Endothelial cell of umbilical vein (primary cell): ENCODE measurements at regions not wholly inside any gene's neighbourhood (a gene's known extent, or its start where the extent isn't known, plus 50 kb on each side); places are given as distances from the start of the nearest gene placed in this dataset.

Experiments used
- EZH2 ChIP-seq: IDR thresholded peaks from 2 replicates; pipeline ENCODE4 v1.6.1; 2012; ENCODE audit warnings: borderline replicate concordance, low read depth, mild to moderate bottlenecking, moderate library complexity, low read length, inconsistent platforms; ENCODE audit not compliant: severe bottlenecking
- GATA2 ChIP-seq: IDR thresholded peaks from 2 replicates; pipeline ENCODE4 v1.7.0; 2011; ENCODE audit warnings: low read depth, mild to moderate bottlenecking, moderate library complexity, mixed read lengths, low read length; ENCODE audit not compliant: insufficient read length, insufficient read depth
- MYC ChIP-seq: IDR thresholded peaks from one replicate; pipeline ENCODE4 v1.6.1; 2011; ENCODE audit warnings: mild to moderate bottlenecking, low read depth, low read length
- POLR2A ChIP-seq: IDR thresholded peaks from 2 replicates; pipeline ENCODE4 v1.6.1; 2012; ENCODE audit warnings: low read depth, mild to moderate bottlenecking, control low read depth, low read length
- POLR2AphosphoS5 ChIP-seq: IDR thresholded peaks from 2 replicates; pipeline ENCODE4 v1.6.1; 2012; ENCODE audit warnings: low read depth, mild to moderate bottlenecking, control low read depth, low read length, moderate library complexity; ENCODE audit not compliant: insufficient read depth
- TF ChIP-seq, protein P1 (sequence below), 2 donors: IDR thresholded peaks; 1 replicate in 1 of 2; 2 replicates in 1 of 2; pipeline ENCODE4 v1.5.1; 2011; ENCODE audit warnings: low read length in 2 of 2, mild to moderate bottlenecking in 2 of 2, moderate library complexity in 2 of 2, control low read depth in 1 of 2, inconsistent platforms in 1 of 2, low read depth in 1 of 2; ENCODE audit not compliant: insufficient read depth in 1 of 2; ENCODE audit errors: extremely low read depth in 1 of 2
- TF ChIP-seq, protein P2 (sequence below): IDR thresholded peaks from 2 replicates; pipeline ENCODE4 v1.6.1; 2011; ENCODE audit not compliant: insufficient read depth, insufficient read length

DNA sequence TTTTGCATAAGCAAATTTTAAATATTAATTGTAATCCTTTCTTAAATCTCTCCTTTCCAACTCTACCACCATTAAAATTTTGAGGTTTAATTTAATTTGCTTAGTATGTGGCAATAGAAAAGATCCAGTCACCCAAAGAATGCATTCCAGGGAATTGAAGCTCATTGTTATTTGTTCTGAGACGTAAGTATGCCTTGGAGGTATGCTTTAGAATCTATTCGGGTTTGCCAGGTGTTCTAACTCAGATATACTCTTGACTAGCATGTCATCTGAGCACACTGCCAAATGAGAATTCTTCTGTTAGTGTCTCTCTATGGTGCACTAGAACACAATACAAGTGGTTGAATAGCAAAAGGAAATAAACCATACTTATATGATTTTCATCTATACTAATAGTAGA lies 813.6 kb upstream of the ADGRL2 start:
- TF ChIP-seq, protein P1, sequence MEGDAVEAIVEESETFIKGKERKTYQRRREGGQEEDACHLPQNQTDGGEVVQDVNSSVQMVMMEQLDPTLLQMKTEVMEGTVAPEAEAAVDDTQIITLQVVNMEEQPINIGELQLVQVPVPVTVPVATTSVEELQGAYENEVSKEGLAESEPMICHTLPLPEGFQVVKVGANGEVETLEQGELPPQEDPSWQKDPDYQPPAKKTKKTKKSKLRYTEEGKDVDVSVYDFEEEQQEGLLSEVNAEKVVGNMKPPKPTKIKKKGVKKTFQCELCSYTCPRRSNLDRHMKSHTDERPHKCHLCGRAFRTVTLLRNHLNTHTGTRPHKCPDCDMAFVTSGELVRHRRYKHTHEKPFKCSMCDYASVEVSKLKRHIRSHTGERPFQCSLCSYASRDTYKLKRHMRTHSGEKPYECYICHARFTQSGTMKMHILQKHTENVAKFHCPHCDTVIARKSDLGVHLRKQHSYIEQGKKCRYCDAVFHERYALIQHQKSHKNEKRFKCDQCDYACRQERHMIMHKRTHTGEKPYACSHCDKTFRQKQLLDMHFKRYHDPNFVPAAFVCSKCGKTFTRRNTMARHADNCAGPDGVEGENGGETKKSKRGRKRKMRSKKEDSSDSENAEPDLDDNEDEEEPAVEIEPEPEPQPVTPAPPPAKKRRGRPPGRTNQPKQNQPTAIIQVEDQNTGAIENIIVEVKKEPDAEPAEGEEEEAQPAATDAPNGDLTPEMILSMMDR (IDR thresholded peaks at IDR 0.05; ENCODE audit: extremely low read depth in 1 of 2, insufficient read depth in 1 of 2, low read depth in 1 of 2, low read length in 2 of 2), result no peak
- TF ChIP-seq MYC (no peak), POLR2A (no peak), EZH2 (no peak), POLR2AphosphoS5 (no peak), GATA2 (no peak)
- TF ChIP-seq, protein P2, sequence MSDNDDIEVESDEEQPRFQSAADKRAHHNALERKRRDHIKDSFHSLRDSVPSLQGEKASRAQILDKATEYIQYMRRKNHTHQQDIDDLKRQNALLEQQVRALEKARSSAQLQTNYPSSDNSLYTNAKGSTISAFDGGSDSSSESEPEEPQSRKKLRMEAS, result no peak
